ENCODE measurements at regions not wholly inside any gene's neighbourhood (a gene's known extent, or its start where the extent isn't known, plus 50 kb on each side); places are given as distances from the start of the nearest gene placed in this dataset.

DNA sequence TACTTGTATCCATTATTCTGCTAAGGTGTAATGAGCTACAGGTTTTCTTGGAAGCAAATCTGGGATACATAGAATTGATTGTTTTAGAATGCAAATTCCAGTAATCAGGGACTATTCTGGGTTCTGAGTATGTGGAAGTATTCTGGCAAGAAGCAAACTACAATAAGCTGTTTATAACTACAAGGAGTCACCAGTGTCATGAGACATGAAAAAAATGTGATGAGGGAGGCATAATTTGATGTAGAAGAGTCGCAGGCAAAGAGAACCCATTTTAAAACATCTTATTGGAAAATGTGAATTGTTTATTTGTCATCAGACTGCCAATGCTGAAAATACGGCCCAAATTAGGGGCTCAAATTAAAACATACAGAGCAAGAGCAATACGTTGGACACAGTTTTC lies 321.8 kb upstream of the E2F7 start:
- Histone ChIP-seq H3K9ac (ENCODE audit: insufficient read depth in 1 of 2, low read depth in 2 of 2, low read length in 2 of 2) (no peak overlapping the region), H3K9me3 (replicated peaks; ENCODE audit: control insufficient read depth, insufficient read depth, low read depth, low read length) (no peaks in the 10 kb centered on the region), H2AFZ (ENCODE audit: low read depth, low read length) (no peak overlapping the region), H4K20me1 (replicated peaks; ENCODE audit: control insufficient read depth, insufficient read depth, low read length) (no peaks in the 10 kb centered on the region), H3K36me3 (ENCODE audit: control insufficient read depth, insufficient read depth, low read length) (no peaks in the 10 kb centered on the region), H3K27ac (ENCODE audit: extremely low read depth, low read depth, low read length) (no peak overlapping the region), H3K9me1 (ENCODE audit: control insufficient read depth, insufficient read depth, low read length) (no peaks in the 10 kb centered on the region), H3K79me2 (ENCODE audit: control insufficient read depth, insufficient read depth, low read length) (no peaks in the 10 kb centered on the region), H3K4me2 (ENCODE audit: insufficient read depth, low read length) (no peak overlapping the region), H3K4me1 (replicated peaks in 1 of 2; ENCODE audit: control insufficient read depth in 2 of 2, insufficient read depth in 2 of 2, low read length in 2 of 2) (no peaks in the 10 kb centered on the region), H3K4me3 (no peak overlapping the region), H3K27me3 (ENCODE audit: control insufficient read depth in 2 of 2, insufficient read depth in 2 of 2, low read length in 2 of 2) (no peaks in the 10 kb centered on the region)
- TF ChIP-seq, protein P1, sequence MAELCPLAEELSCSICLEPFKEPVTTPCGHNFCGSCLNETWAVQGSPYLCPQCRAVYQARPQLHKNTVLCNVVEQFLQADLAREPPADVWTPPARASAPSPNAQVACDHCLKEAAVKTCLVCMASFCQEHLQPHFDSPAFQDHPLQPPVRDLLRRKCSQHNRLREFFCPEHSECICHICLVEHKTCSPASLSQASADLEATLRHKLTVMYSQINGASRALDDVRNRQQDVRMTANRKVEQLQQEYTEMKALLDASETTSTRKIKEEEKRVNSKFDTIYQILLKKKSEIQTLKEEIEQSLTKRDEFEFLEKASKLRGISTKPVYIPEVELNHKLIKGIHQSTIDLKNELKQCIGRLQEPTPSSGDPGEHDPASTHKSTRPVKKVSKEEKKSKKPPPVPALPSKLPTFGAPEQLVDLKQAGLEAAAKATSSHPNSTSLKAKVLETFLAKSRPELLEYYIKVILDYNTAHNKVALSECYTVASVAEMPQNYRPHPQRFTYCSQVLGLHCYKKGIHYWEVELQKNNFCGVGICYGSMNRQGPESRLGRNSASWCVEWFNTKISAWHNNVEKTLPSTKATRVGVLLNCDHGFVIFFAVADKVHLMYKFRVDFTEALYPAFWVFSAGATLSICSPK (IDR thresholded peaks at IDR 0.05; ENCODE audit: borderline replicate concordance) = no peak
- no peak for DNase-seq (ENCODE audit: extremely low read depth in 1 of 4, low spot score in 3 of 4)
- WGBS (ENCODE audit: insufficient coverage, low coverage, missing lambda C conversion rate) = 6% methylated on average over 3 of the region's 3 CpGs
- no TSS peak for BruUV-seq (replicated peaks)
- ChIA-PET CTCF (ENCODE audit: low intra/inter-chr PET ratio) (no interaction called here), POLR2A (no interaction called here)
- FAIRE-seq = no peak
- in situ Hi-C loops (cut with MboI) (no loop called here), intact Hi-C loops (cut with micrococcal nuclease) (no loop called here)
- no peak for ATAC-seq

DNA sequence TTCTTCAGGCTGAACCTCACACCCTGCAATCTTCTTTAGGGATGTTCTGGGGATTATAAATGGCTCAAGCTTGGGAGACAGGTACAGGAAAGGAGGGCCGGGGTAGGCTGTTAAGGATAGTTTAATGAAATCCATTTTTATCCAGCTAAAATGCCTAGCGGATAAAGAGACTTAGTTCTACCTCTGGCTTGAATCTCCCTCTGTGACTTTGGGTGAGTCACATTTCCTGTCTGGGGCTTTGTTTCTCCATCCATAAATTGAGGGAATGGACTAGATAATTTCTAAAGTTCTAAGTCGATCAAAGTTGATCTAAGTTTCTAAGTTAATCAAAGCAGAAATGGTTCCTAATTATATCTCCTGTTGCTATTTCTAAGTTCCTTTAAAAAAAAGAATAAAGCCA lies 319.6 kb upstream of the E2F7 start:
- Histone ChIP-seq H3K27me3 (ENCODE audit: control insufficient read depth in 2 of 2, insufficient read depth in 2 of 2, low read length in 2 of 2) (no peaks in the 10 kb centered on the region), H4K20me1 (replicated peaks; ENCODE audit: control insufficient read depth, insufficient read depth, low read length) (no peaks in the 10 kb centered on the region), H3K27ac (ENCODE audit: extremely low read depth, low read depth, low read length) (no peak overlapping the region), H3K4me2 (ENCODE audit: insufficient read depth, low read length) (no peak overlapping the region), H3K36me3 (ENCODE audit: control insufficient read depth, insufficient read depth, low read length) (no peaks in the 10 kb centered on the region), H3K4me1 (replicated peaks in 1 of 2; ENCODE audit: control insufficient read depth in 2 of 2, insufficient read depth in 2 of 2, low read length in 2 of 2) (no peaks in the 10 kb centered on the region), H3K4me3 (no peak overlapping the region), H3K79me2 (ENCODE audit: control insufficient read depth, insufficient read depth, low read length) (no peaks in the 10 kb centered on the region), H3K9me3 (replicated peaks; ENCODE audit: control insufficient read depth, insufficient read depth, low read depth, low read length) (no peaks in the 10 kb centered on the region), H3K9me1 (ENCODE audit: control insufficient read depth, insufficient read depth, low read length) (no peaks in the 10 kb centered on the region), H2AFZ (ENCODE audit: low read depth, low read length) (no peak overlapping the region), H3K9ac (ENCODE audit: insufficient read depth in 1 of 2, low read depth in 2 of 2, low read length in 2 of 2) (no peak overlapping the region)
- CTCF ChIA-PET (ENCODE audit: low intra/inter-chr PET ratio) = no interaction called here
- ATAC-seq (no peak), DNase-seq (ENCODE audit: extremely low read depth in 1 of 4, low spot score in 3 of 4) (no peak), FAIRE-seq (no peak)
- POLR2A ChIA-PET = no interaction called here
- 0% methylated on average over 3 of the region's 3 CpGs for WGBS (ENCODE audit: insufficient coverage, low coverage, missing lambda C conversion rate)
- in situ Hi-C loops (cut with MboI) (no loop called here), intact Hi-C loops (cut with micrococcal nuclease) (no loop called here)
- no TSS peak for BruUV-seq (replicated peaks)
- TF ChIP-seq ZNF263 (CRISPR knock-in tag; IDR thresholded peaks at IDR 0.05; ENCODE audit: borderline replicate concordance) (no peak), PHB2 (IDR thresholded peaks at IDR 0.05; ENCODE audit: low read depth) (no peak), JUNB (CRISPR knock-in tag; conservative IDR thresholded peaks at IDR 0.05) (no peak), NCOA6 (IDR thresholded peaks at IDR 0.05) (no peak), GTF2A2 (tag; IDR thresholded peaks at IDR 0.05) (no peak), CHD1 (IDR thresholded peaks at IDR 0.05; ENCODE audit: low read length) (no peak), CREBBP (IDR thresholded peaks at IDR 0.05; ENCODE audit: low read depth, low read length) (no peak), SMARCE1 (IDR thresholded peaks at IDR 0.05) (no peak)
- TF ChIP-seq, protein P2, sequence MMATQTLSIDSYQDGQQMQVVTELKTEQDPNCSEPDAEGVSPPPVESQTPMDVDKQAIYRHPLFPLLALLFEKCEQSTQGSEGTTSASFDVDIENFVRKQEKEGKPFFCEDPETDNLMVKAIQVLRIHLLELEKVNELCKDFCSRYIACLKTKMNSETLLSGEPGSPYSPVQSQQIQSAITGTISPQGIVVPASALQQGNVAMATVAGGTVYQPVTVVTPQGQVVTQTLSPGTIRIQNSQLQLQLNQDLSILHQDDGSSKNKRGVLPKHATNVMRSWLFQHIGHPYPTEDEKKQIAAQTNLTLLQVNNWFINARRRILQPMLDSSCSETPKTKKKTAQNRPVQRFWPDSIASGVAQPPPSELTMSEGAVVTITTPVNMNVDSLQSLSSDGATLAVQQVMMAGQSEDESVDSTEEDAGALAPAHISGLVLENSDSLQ (IDR thresholded peaks at IDR 0.05) = no peak
- TF ChIP-seq, protein P3, sequence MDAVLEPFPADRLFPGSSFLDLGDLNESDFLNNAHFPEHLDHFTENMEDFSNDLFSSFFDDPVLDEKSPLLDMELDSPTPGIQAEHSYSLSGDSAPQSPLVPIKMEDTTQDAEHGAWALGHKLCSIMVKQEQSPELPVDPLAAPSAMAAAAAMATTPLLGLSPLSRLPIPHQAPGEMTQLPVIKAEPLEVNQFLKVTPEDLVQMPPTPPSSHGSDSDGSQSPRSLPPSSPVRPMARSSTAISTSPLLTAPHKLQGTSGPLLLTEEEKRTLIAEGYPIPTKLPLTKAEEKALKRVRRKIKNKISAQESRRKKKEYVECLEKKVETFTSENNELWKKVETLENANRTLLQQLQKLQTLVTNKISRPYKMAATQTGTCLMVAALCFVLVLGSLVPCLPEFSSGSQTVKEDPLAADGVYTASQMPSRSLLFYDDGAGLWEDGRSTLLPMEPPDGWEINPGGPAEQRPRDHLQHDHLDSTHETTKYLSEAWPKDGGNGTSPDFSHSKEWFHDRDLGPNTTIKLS (IDR thresholded peaks at IDR 0.05; ENCODE audit: borderline replicate concordance, low read depth) = no peak
- TF ChIP-seq, protein P4, sequence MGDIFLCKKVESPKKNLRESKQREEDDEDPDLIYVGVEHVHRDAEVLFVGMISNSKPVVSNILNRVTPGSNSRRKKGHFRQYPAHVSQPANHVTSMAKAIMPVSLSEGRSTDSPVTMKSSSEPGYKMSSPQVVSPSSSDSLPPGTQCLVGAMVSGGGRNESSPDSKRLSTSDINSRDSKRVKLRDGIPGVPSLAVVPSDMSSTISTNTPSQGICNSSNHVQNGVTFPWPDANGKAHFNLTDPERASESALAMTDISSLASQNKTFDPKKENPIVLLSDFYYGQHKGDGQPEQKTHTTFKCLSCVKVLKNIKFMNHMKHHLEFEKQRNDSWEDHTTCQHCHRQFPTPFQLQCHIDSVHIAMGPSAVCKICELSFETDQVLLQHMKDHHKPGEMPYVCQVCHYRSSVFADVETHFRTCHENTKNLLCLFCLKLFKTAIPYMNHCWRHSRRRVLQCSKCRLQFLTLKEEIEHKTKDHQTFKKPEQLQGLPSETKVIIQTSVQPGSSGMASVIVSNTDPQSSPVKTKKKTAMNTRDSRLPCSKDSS (IDR thresholded peaks at IDR 0.05; ENCODE audit: low read depth, partially characterized antibody) = no peak
